GM12872 (cell line): ENCODE measurements at regions not wholly inside any gene's neighbourhood (a gene's known extent, or its start where the extent isn't known, plus 50 kb on each side); places are given as distances from the start of the nearest gene placed in this dataset.

Source experiments
- TF ChIP-seq, protein P1 (sequence below): IDR thresholded peaks from 3 replicates; pipeline ENCODE4 v1.5.1; 2011; ENCODE audit warnings: low read depth, mild to moderate bottlenecking, low read length, moderate library complexity; ENCODE audit not compliant: insufficient read depth

DNA sequence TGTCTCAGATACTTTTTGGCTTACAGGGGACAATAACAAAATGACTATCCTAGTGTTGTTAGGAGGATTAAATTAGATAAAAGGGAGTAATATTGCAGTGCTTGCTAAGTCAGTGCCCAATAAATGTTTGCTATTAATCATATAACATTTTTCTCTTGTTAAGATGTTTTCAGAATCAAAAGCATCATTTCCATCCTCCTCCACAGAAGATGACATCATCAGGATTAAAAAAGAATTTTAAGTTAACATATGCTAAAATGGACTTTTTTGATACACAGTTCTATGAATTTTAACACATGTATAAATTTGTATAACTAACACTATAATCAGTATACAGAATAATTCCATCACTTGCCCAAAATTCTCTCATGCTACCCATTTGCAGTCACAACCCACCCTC lies 492.6 kb downstream of the GRIN2A start:
- TF ChIP-seq, protein P1, sequence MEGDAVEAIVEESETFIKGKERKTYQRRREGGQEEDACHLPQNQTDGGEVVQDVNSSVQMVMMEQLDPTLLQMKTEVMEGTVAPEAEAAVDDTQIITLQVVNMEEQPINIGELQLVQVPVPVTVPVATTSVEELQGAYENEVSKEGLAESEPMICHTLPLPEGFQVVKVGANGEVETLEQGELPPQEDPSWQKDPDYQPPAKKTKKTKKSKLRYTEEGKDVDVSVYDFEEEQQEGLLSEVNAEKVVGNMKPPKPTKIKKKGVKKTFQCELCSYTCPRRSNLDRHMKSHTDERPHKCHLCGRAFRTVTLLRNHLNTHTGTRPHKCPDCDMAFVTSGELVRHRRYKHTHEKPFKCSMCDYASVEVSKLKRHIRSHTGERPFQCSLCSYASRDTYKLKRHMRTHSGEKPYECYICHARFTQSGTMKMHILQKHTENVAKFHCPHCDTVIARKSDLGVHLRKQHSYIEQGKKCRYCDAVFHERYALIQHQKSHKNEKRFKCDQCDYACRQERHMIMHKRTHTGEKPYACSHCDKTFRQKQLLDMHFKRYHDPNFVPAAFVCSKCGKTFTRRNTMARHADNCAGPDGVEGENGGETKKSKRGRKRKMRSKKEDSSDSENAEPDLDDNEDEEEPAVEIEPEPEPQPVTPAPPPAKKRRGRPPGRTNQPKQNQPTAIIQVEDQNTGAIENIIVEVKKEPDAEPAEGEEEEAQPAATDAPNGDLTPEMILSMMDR = no peak

DNA sequence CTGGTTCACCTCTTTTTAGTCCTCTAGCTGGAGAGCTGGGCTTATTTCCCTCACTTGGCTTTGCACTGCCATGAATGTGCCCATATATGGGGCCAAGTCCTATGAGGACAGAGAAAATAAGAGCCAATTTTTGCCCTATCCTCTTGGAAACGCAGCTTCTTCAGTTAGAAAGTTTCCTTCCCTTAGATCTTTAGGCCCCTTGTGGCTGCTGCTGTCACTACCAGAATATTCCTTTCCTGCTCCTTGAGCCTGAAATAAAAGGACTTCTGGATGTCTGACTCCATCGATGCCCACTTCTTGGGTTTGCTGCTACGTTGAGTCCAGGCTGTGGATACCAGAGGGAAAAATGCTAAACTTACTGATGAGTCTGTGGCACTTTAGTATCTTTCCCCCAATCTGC lies 487.1 kb downstream of the GRIN2A start:
- TF ChIP-seq, protein P1 = no peak
